ENCODE measurements at regions not wholly inside any gene's neighbourhood (a gene's known extent, or its start where the extent isn't known, plus 50 kb on each side); places are given as distances from the start of the nearest gene placed in this dataset.

- WGBS (ENCODE audit: insufficient coverage, low coverage, missing lambda C conversion rate), result 2% methylated on average over 7 of the region's 7 CpGs
- in situ Hi-C loops (cut with MboI) (no loop called here), intact Hi-C loops (cut with micrococcal nuclease) (no loop called here)
- POLR2A ChIA-PET, result interaction anchor here (0.6 kb wide), 1 partner anchor 1746 kb away, joined by 3 read pairs; no protein-coding TSS in a partner anchor
- Histone ChIP-seq H2AFZ (ENCODE audit: low read depth, low read length) (peak overlapping the region; percentile 71), H3K9me3 (replicated peaks; ENCODE audit: control insufficient read depth, insufficient read depth, low read depth, low read length) (no peaks in the 10 kb centered on the region), H3K79me2 (ENCODE audit: control insufficient read depth, insufficient read depth, low read length) (no peaks in the 10 kb centered on the region), H3K27ac (ENCODE audit: extremely low read depth, low read depth, low read length) (no peak overlapping the region), H3K27me3 (ENCODE audit: control insufficient read depth in 2 of 2, insufficient read depth in 2 of 2, low read length in 2 of 2) (peaks cover 2 to 8% of the 10 kb centered on the region in 2 experiments; a peak in 3 of 5 replicates), H3K36me3 (ENCODE audit: control insufficient read depth, insufficient read depth, low read length) (no peaks in the 10 kb centered on the region), H4K20me1 (replicated peaks; ENCODE audit: control insufficient read depth, insufficient read depth, low read length) (no peaks in the 10 kb centered on the region), H3K4me1 (replicated peaks in 1 of 2; ENCODE audit: control insufficient read depth in 2 of 2, insufficient read depth in 2 of 2, low read length in 2 of 2) (no peaks in the 10 kb centered on the region), H3K4me2 (ENCODE audit: insufficient read depth, low read length) (peak overlapping the region; percentile 18; the same call in 1 of the 2 replicates), H3K9ac (ENCODE audit: insufficient read depth in 1 of 2, low read depth in 2 of 2, low read length in 2 of 2) (no peak overlapping the region), H3K9me1 (ENCODE audit: control insufficient read depth, insufficient read depth, low read length) (no peaks in the 10 kb centered on the region), H3K4me3 (no peak overlapping the region)
- DNase-seq (ENCODE audit: extremely low read depth in 1 of 4, low spot score in 3 of 4) (peak in 2 of 4 experiments; percentile 9 to 18), FAIRE-seq (no peak), ATAC-seq (no peak)
- TF ChIP-seq USF2 (CRISPR knock-in tag; IDR thresholded peaks at IDR 0.05) (peak; percentile 68), ZNF707 (CRISPR knock-in tag; conservative IDR thresholded peaks at IDR 0.05) (no peak), STAT6 (CRISPR knock-in tag; IDR thresholded peaks at IDR 0.05) (no peak), CHAMP1 (IDR thresholded peaks at IDR 0.05) (no peak), HDAC2 (IDR thresholded peaks at IDR 0.05) (no peak), CBX8 (IDR thresholded peaks at IDR 0.05; ENCODE audit: borderline replicate concordance, extremely low read depth, low read depth, low read length, poor library complexity, severe bottlenecking) (no peak), TFE3 (CRISPR knock-in tag; IDR thresholded peaks at IDR 0.05) (peak; percentile 90), CBFA2T2 (conservative IDR thresholded peaks at IDR 0.05) (peak; percentile 41), NFYB (IDR thresholded peaks at IDR 0.05; ENCODE audit: extremely low read depth, insufficient read length) (peak; percentile 86), TOE1 (IDR thresholded peaks at IDR 0.05; ENCODE audit: borderline replicate concordance) (peak; percentile 77; the same call in 1 of the 2 replicates), TOE1 (CRISPR knock-in tag; IDR thresholded peaks at IDR 0.05; ENCODE audit: borderline replicate concordance, low read depth) (no peak), RAD51 (IDR thresholded peaks at IDR 0.05; ENCODE audit: borderline replicate concordance, low read depth) (peak; percentile 88)
- CTCF ChIA-PET (ENCODE audit: low intra/inter-chr PET ratio), result no interaction called here
- BruUV-seq (replicated peaks), result no TSS peak
These were observed 170.8 kb downstream of the ATG4C start for GRCh38 chr1:62954758-62955157.

All from K562 (cell line).